Hepatocyte (in vitro differentiated cells): ENCODE measurements at regions not wholly inside any gene's neighbourhood (a gene's known extent, or its start where the extent isn't known, plus 50 kb on each side); places are given as distances from the start of the nearest gene placed in this dataset.
"Not testable (repeated sequence)": the region's sequence is repeated elsewhere in the genome, so short reads cannot be mapped to it uniquely, and the experiment has no call there.

Experiments
- DNase-seq: peaks from one replicate; pipeline ENCODE4 v3.0.0-alpha.2; 2016; ENCODE audit warnings: low spot score
- H2AFZ ChIP-seq: fragments of 200-600 bp; sonication (generic); 2 replicates; pipeline ENCODE4 v1.6.0; 2016; ENCODE audit warnings: antibody characterized with exemption, mild to moderate bottlenecking
- H3K27ac ChIP-seq: fragments of 200-600 bp; sonication (generic); 2 replicates; pipeline ENCODE4 v1.5.1; 2016; ENCODE audit warnings: mild to moderate bottlenecking
- H3K27me3 ChIP-seq: fragments of 200-600 bp; sonication (generic); 2 replicates; pipeline ENCODE4 v1.6.1; 2016
- H3K36me3 ChIP-seq: fragments of 200-600 bp; sonication (generic); replicated peaks from 2 replicates; pipeline ENCODE4 v1.5.1; 2016; ENCODE audit warnings: low read depth; ENCODE audit not compliant: insufficient read depth
- H3K4me1 ChIP-seq: fragments of 200-600 bp; sonication (generic); 2 replicates; pipeline ENCODE4 v1.5.1; 2016; ENCODE audit warnings: mild to moderate bottlenecking, moderate library complexity; ENCODE audit not compliant: insufficient read depth
- H3K4me2 ChIP-seq: fragments of 200-600 bp; sonication (generic); 2 replicates; pipeline ENCODE4 v1.6.0; 2016
- H3K4me3 ChIP-seq: fragments of 200-600 bp; sonication (generic); 2 replicates; pipeline ENCODE4 v1.5.1; 2016; ENCODE audit warnings: mild to moderate bottlenecking
- H3K79me2 ChIP-seq: fragments of 200-600 bp; sonication (generic); 2 replicates; pipeline ENCODE4 v1.6.0; 2017; ENCODE audit warnings: mild to moderate bottlenecking
- H3K9me2 ChIP-seq: fragments of 200-600 bp; sonication (generic); replicated peaks from 2 replicates; pipeline ENCODE4 v1.6.0; 2017; ENCODE audit warnings: mild to moderate bottlenecking; ENCODE audit not compliant: insufficient read depth
- H3K9me3 ChIP-seq: fragments of 200-600 bp; sonication (generic); 2 replicates; pipeline ENCODE4 v1.5.1; 2016; ENCODE audit warnings: low read depth, mild to moderate bottlenecking
- H4K20me1 ChIP-seq: fragments of 200-600 bp; sonication (generic); 2 replicates; pipeline ENCODE4 v1.6.0; 2016; ENCODE audit warnings: mild to moderate bottlenecking; ENCODE audit not compliant: insufficient read depth, poor library complexity, severe bottlenecking
- CTCF ChIP-seq: fragments of 200-600 bp; sonication (generic); IDR thresholded peaks from 2 replicates; pipeline ENCODE4 v1.5.1; 2016; ENCODE audit warnings: antibody characterized with exemption, mild to moderate bottlenecking; ENCODE audit not compliant: poor library complexity
- EZH2 ChIP-seq: fragments of 200-600 bp; sonication (generic); IDR thresholded peaks from 2 replicates; pipeline ENCODE4 v1.6.1; 2016; ENCODE audit warnings: antibody characterized with exemption, mild to moderate bottlenecking, borderline replicate concordance
- EZH2phosphoT487 ChIP-seq: fragments of 200-600 bp; sonication (generic); IDR thresholded peaks from one replicate; pipeline ENCODE4 v1.6.1; 2018; ENCODE audit warnings: antibody characterized with exemption, mild to moderate bottlenecking, low read depth, moderate library complexity; ENCODE audit not compliant: unreplicated experiment, severe bottlenecking
- WGBS: methylation state at CpG from one replicate; pipeline ENCODE4 v1.1.6; 2016; ENCODE audit warnings: low lambda C conversion rate; ENCODE audit errors: missing lambda C conversion rate; 5-methylcytosine and 5-hydroxymethylcytosine counted together

GRCh38 chr4:52408032-52408431, 251.1 kb downstream of the USP46 start:
- Histone ChIP-seq H3K9me3 (no peaks in the 10 kb centered on the region), H3K4me1 (no peaks in the 10 kb centered on the region), H2AFZ (no peak overlapping the region), H3K36me3 (no peaks in the 10 kb centered on the region), H3K4me2 (no peak overlapping the region), H4K20me1 (no peaks in the 10 kb centered on the region), H3K4me3 (no peak overlapping the region), H3K79me2 (no peaks in the 10 kb centered on the region), H3K9me2 (no peaks in the 10 kb centered on the region), H3K27me3 (no peaks in the 10 kb centered on the region), H3K27ac (no peak overlapping the region)
- no peak for DNase-seq
- 76% methylated on average over 1 of the region's 1 CpG for WGBS
- TF ChIP-seq EZH2phosphoT487 (no peak), CTCF (no peak), EZH2 (no peak)

- H2AFZ ChIP-seq: no peak overlapping the region
- 83% methylated on average over 6 of the region's 6 CpGs for WGBS
- H3K36me3 ChIP-seq: no peaks in the 10 kb centered on the region
- H3K9me2 ChIP-seq: no peaks in the 10 kb centered on the region
- H3K27ac ChIP-seq: no peak overlapping the region
- H3K4me2 ChIP-seq: no peak overlapping the region
- DNase-seq: no peak
- no peaks in the 10 kb centered on the region for H3K79me2 ChIP-seq
- no peaks in the 10 kb centered on the region for H4K20me1 ChIP-seq
- H3K4me1 ChIP-seq: no peaks in the 10 kb centered on the region
- H3K9me3 ChIP-seq: no peaks in the 10 kb centered on the region
- TF ChIP-seq EZH2phosphoT487 (no peak), EZH2 (no peak), CTCF (no peak)
- no peaks in the 10 kb centered on the region for H3K27me3 ChIP-seq
- no peak overlapping the region for H3K4me3 ChIP-seq
These were observed 250.6 kb downstream of the USP46 start for GRCh38 chr4:52408471-52408870.

- H3K27ac ChIP-seq, H4K20me1 ChIP-seq, H3K4me2 ChIP-seq, DNase-seq, H3K9me3 ChIP-seq, H3K79me2 ChIP-seq, H3K27me3 ChIP-seq, H2AFZ ChIP-seq, H3K4me1 ChIP-seq, H3K9me2 ChIP-seq, H3K4me3 ChIP-seq, H3K36me3 ChIP-seq: not testable (repeated sequence)
- WGBS: 95% methylated on average over 11 of the region's 18 CpGs
These were observed 249.3 kb downstream of the USP46 start for GRCh38 chr4:52409766-52410165.

GRCh38 chr4:52410971-52411370, 248.1 kb downstream of the USP46 start:
- 79% methylated on average over 3 of the region's 3 CpGs for WGBS
- no peaks in the 10 kb centered on the region for H4K20me1 ChIP-seq
- no peaks in the 10 kb centered on the region for H3K9me2 ChIP-seq
- TF ChIP-seq EZH2phosphoT487 (no peak), CTCF (no peak), EZH2 (no peak)
- no peak overlapping the region for H2AFZ ChIP-seq
- DNase-seq: no peak
- no peaks in the 10 kb centered on the region for H3K36me3 ChIP-seq
- no peak overlapping the region for H3K4me3 ChIP-seq
- H3K4me2 ChIP-seq: no peak overlapping the region
- no peak overlapping the region for H3K27ac ChIP-seq
- no peaks in the 10 kb centered on the region for H3K79me2 ChIP-seq
- H3K9me3 ChIP-seq: no peaks in the 10 kb centered on the region
- H3K4me1 ChIP-seq: no peaks in the 10 kb centered on the region
- no peaks in the 10 kb centered on the region for H3K27me3 ChIP-seq
